ENCODE measurements at regions not wholly inside any gene's neighbourhood (a gene's known extent, or its start where the extent isn't known, plus 50 kb on each side); places are given as distances from the start of the nearest gene placed in this dataset.

DNA sequence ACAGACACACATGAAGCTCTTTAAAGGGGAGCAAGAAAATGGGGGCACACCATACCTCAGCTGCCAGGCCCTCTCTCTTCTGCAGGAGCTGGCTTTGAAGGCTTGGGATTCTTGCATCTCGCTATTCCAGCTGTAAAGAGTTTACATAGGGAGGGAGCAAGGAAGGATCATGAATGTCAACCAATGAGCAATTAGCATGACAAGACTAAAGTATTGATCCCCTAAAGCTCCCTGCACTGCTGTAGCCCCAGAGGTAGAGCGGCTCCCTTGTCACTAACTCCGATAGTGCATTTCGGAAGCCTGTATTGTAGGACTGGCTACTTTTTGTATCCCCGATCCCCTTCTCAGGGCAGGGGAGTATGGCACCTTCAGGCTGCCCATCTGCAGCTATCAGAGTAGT is 113.4 kb upstream of the PMFBP1 start:
- TF ChIP-seq, protein P1, sequence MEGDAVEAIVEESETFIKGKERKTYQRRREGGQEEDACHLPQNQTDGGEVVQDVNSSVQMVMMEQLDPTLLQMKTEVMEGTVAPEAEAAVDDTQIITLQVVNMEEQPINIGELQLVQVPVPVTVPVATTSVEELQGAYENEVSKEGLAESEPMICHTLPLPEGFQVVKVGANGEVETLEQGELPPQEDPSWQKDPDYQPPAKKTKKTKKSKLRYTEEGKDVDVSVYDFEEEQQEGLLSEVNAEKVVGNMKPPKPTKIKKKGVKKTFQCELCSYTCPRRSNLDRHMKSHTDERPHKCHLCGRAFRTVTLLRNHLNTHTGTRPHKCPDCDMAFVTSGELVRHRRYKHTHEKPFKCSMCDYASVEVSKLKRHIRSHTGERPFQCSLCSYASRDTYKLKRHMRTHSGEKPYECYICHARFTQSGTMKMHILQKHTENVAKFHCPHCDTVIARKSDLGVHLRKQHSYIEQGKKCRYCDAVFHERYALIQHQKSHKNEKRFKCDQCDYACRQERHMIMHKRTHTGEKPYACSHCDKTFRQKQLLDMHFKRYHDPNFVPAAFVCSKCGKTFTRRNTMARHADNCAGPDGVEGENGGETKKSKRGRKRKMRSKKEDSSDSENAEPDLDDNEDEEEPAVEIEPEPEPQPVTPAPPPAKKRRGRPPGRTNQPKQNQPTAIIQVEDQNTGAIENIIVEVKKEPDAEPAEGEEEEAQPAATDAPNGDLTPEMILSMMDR (IDR thresholded peaks at IDR 0.05; ENCODE audit: poor library complexity, severe bottlenecking) = no peak
- TF ChIP-seq RAD21 (conservative IDR thresholded peaks at IDR 0.05) (no peak), EP300 (conservative IDR thresholded peaks at IDR 0.05; ENCODE audit: poor library complexity, severe bottlenecking) (no peak), POLR2AphosphoS5 (IDR thresholded peaks at IDR 0.05) (no peak), EZH2 (IDR thresholded peaks at IDR 0.05; ENCODE audit: borderline replicate concordance, insufficient read depth, low read length, poor library complexity, severe bottlenecking) (no peak), MXI1 (conservative IDR thresholded peaks at IDR 0.05; ENCODE audit: poor library complexity, severe bottlenecking) (no peak)
- TF ChIP-seq, protein P2, sequence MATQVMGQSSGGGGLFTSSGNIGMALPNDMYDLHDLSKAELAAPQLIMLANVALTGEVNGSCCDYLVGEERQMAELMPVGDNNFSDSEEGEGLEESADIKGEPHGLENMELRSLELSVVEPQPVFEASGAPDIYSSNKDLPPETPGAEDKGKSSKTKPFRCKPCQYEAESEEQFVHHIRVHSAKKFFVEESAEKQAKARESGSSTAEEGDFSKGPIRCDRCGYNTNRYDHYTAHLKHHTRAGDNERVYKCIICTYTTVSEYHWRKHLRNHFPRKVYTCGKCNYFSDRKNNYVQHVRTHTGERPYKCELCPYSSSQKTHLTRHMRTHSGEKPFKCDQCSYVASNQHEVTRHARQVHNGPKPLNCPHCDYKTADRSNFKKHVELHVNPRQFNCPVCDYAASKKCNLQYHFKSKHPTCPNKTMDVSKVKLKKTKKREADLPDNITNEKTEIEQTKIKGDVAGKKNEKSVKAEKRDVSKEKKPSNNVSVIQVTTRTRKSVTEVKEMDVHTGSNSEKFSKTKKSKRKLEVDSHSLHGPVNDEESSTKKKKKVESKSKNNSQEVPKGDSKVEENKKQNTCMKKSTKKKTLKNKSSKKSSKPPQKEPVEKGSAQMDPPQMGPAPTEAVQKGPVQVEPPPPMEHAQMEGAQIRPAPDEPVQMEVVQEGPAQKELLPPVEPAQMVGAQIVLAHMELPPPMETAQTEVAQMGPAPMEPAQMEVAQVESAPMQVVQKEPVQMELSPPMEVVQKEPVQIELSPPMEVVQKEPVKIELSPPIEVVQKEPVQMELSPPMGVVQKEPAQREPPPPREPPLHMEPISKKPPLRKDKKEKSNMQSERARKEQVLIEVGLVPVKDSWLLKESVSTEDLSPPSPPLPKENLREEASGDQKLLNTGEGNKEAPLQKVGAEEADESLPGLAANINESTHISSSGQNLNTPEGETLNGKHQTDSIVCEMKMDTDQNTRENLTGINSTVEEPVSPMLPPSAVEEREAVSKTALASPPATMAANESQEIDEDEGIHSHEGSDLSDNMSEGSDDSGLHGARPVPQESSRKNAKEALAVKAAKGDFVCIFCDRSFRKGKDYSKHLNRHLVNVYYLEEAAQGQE (IDR thresholded peaks at IDR 0.05; ENCODE audit: borderline replicate concordance) = no peak
